HCT116 (cell line): ENCODE measurements at regions not wholly inside any gene's neighbourhood (a gene's known extent, or its start where the extent isn't known, plus 50 kb on each side); places are given as distances from the start of the nearest gene placed in this dataset.

Source experiments
- CEBPB ChIP-seq: IDR thresholded peaks from 2 replicates; pipeline ENCODE4 v1.6.1; 2012; ENCODE audit warnings: low read depth
- CTCF ChIP-seq, 3 experiments: fragments of 200-600 bp in 1 of 3; sonication (generic) in 1 of 3; IDR thresholded peaks in 2 of 3; conservative IDR thresholded peaks in 1 of 3; 2 replicates each; pipeline ENCODE4 v1.5.1; 2012 to 2017; ENCODE audit warnings: low read depth in 2 of 3, low read length in 2 of 3, antibody characterized with exemption in 1 of 3, borderline replicate concordance in 1 of 3, control low read depth in 1 of 3, mild to moderate bottlenecking in 1 of 3, mixed read lengths in 1 of 3, mixed run types in 1 of 3, moderate library complexity in 1 of 3; ENCODE audit not compliant: insufficient read depth in 1 of 3
- EZH2 ChIP-seq: fragments of 200-600 bp; sonication (generic); IDR thresholded peaks from 2 replicates; pipeline ENCODE4 v1.6.1; 2017; ENCODE audit warnings: antibody characterized with exemption, mixed run types
- EZH2phosphoT487 ChIP-seq: fragments of 200-600 bp; IDR thresholded peaks from 2 replicates; pipeline ENCODE4 v1.6.1; 2018; ENCODE audit warnings: antibody characterized with exemption, borderline replicate concordance
- MAX ChIP-seq: IDR thresholded peaks from 2 replicates; pipeline ENCODE4 v1.6.1; 2012
- POLR2A ChIP-seq: IDR thresholded peaks from 2 replicates; pipeline ENCODE4 v1.7.0; 2011; ENCODE audit warnings: borderline replicate concordance; ENCODE audit not compliant: insufficient read depth, insufficient read length; ENCODE audit errors: extremely low read depth
- REST ChIP-seq: IDR thresholded peaks from 2 replicates; pipeline ENCODE4 v1.6.1; 2012; ENCODE audit warnings: low read depth
- SRF ChIP-seq: IDR thresholded peaks from 2 replicates; pipeline ENCODE4 v1.6.1; 2012; ENCODE audit warnings: low read depth

- no peak for TF ChIP-seq CTCF (IDR thresholded peaks at IDR 0.05 in 2 of 3, conservative IDR thresholded peaks at IDR 0.05 in 1 of 3; ENCODE audit: borderline replicate concordance in 1 of 3, insufficient read depth in 1 of 3, low read depth in 2 of 3, low read length in 2 of 3)
- TF ChIP-seq POLR2A: no peak
- TF ChIP-seq SRF: no peak
- no peak for TF ChIP-seq REST
- TF ChIP-seq MAX: no peak
- no peak for TF ChIP-seq CEBPB
- no peak for TF ChIP-seq EZH2
- no peak for TF ChIP-seq EZH2phosphoT487
Observed at GRCh38 chr6:139612135-139612465, 237.7 kb upstream of the CITED2 start.
